H1 (cell line): ENCODE measurements at regions not wholly inside any gene's neighbourhood (a gene's known extent, or its start where the extent isn't known, plus 50 kb on each side); places are given as distances from the start of the nearest gene placed in this dataset.

Source experiments
- CTCF ChIA-PET: fragments of 300-600 bp; sonication (Branson Sonifier 250); formaldehyde crosslinking; loops from one replicate; lab custom pipeline; 2021; ENCODE audit not compliant: partially characterized antibody; lab: Charles Lee
- POLR2A ChIA-PET: fragments of 300-600 bp; sonication (Branson Sonifier 250); formaldehyde crosslinking; loops from one replicate; lab custom pipeline; 2021; ENCODE audit warnings: inconsistent platforms; ENCODE audit not compliant: partially characterized antibody; lab: Charles Lee
- DNase-seq, 2 experiments: peaks; one replicate each; pipeline versions ENCODE4 v3.0.0 to v3.0.0-alpha.2; 2010 to 2022; ENCODE audit warnings: low spot score in 2 of 2, low read depth in 1 of 2, mixed read lengths in 1 of 2
- FAIRE-seq: peaks from 2 replicates; lab custom pipeline; 2011; peaks lifted over from hg19 to GRCh38; lab: Jason Lieb, UNC
- H2AFZ ChIP-seq: 2 replicates; pipeline ENCODE4 v1.8.1; 2012; ENCODE audit warnings: low read length, inconsistent platforms
- H2AK5ac ChIP-seq: 2 replicates; pipeline ENCODE4 v1.6.1; 2013; ENCODE audit warnings: low read depth, low read length
- H2BK120ac ChIP-seq: replicated peaks from 2 replicates; pipeline ENCODE3; 2013; ENCODE audit warnings: low read depth, low read length, inconsistent platforms
- H2BK12ac ChIP-seq: 2 replicates; pipeline ENCODE4 v1.6.1; 2013; ENCODE audit warnings: low read depth, low read length
- H2BK15ac ChIP-seq: 2 replicates; pipeline ENCODE4 v1.6.1; 2013; ENCODE audit warnings: low read length
- H2BK20ac ChIP-seq: 2 replicates; pipeline ENCODE4 v1.6.1; 2013; ENCODE audit warnings: low read length
- H2BK5ac ChIP-seq: 2 replicates; pipeline ENCODE4 v1.6.1; 2013; ENCODE audit warnings: low read depth, low read length
- H3K14ac ChIP-seq: 2 replicates; pipeline ENCODE4 v1.6.1; 2013; ENCODE audit warnings: inconsistent platforms; ENCODE audit not compliant: insufficient read length
- H3K18ac ChIP-seq: 2 replicates; pipeline ENCODE4 v1.6.1; 2013; ENCODE audit warnings: low read length; ENCODE audit errors: extremely low read depth
- H3K23ac ChIP-seq: 2 replicates; pipeline ENCODE4 v1.6.1; 2013; ENCODE audit warnings: inconsistent platforms; ENCODE audit not compliant: insufficient read length
- H3K23me2 ChIP-seq: 2 replicates; pipeline ENCODE4 v1.6.1; 2013; ENCODE audit warnings: low read depth, low read length
- H3K27ac ChIP-seq: 2 replicates; pipeline ENCODE4 v1.6.1; 2011; ENCODE audit warnings: low read depth, low read length, inconsistent platforms
- H3K27me3 ChIP-seq, 4 experiments: replicated peaks in 1 of 4; 1 replicate in 1 of 4; 2 replicates in 3 of 4; pipeline versions ENCODE4 v1.6.1 to v1.8.1; 2011 to 2013; ENCODE audit warnings: low read length in 3 of 4, mild to moderate bottlenecking in 3 of 4, inconsistent platforms in 2 of 4, mixed read lengths in 2 of 4, moderate library complexity in 1 of 4; ENCODE audit not compliant: control insufficient read depth in 3 of 4, insufficient read depth in 3 of 4; ENCODE audit errors: extremely low read depth in 1 of 4
- H3K36me3 ChIP-seq, 4 experiments: 2 replicates each; pipeline versions ENCODE4 v1.6.1 to v1.8.1; 2011 to 2013; ENCODE audit warnings: mild to moderate bottlenecking in 4 of 4, low read length in 3 of 4, moderate library complexity in 2 of 4, control low read depth in 1 of 4, inconsistent platforms in 1 of 4; ENCODE audit not compliant: insufficient read depth in 4 of 4, control insufficient read depth in 2 of 4
- H3K4ac ChIP-seq: replicated peaks from 2 replicates; pipeline ENCODE3; 2013; ENCODE audit warnings: low read length, low read depth, mixed read lengths, inconsistent platforms; ENCODE audit not compliant: insufficient read length
- H3K4me1 ChIP-seq, 4 experiments: replicated peaks in 1 of 4; 1 replicate in 1 of 4; 2 replicates in 3 of 4; pipeline versions ENCODE4 v1.6.1 to v1.8.1; 2011 to 2013; ENCODE audit warnings: low read length in 3 of 4, inconsistent platforms in 2 of 4, mixed read lengths in 1 of 4; ENCODE audit not compliant: insufficient read depth in 4 of 4, control insufficient read depth in 3 of 4
- H3K4me2 ChIP-seq, 2 experiments: 2 replicates each; pipeline versions ENCODE4 v1.6.1 to v1.8.1; 2011 to 2013; ENCODE audit warnings: low read depth in 2 of 2, low read length in 2 of 2, control low read depth in 1 of 2, inconsistent platforms in 1 of 2, mild to moderate bottlenecking in 1 of 2; ENCODE audit not compliant: insufficient read depth in 1 of 2
- H3K4me3 ChIP-seq, 4 experiments: fragments of 200-600, 300-600 bp in 1 of 4; sonication (generic), shearing (Covaris generic), sonication (Bioruptor Twin) in 1 of 4; 2 replicates each; pipeline versions ENCODE4 v1.5.1 to v1.8.1; 2011 to 2016; ENCODE audit warnings: low read length in 4 of 4, low read depth in 3 of 4, control low read depth in 2 of 4, inconsistent platforms in 2 of 4, mild to moderate bottlenecking in 2 of 4, mixed read lengths in 1 of 4, moderate library complexity in 1 of 4; ENCODE audit not compliant: insufficient read depth in 2 of 4; ENCODE audit errors: extremely low read depth in 1 of 4
- H3K56ac ChIP-seq: replicated peaks from 2 replicates; pipeline ENCODE3; 2013; ENCODE audit warnings: low read depth, mild to moderate bottlenecking, mixed read lengths, low read length, inconsistent platforms; ENCODE audit not compliant: insufficient read length
- H3K79me1 ChIP-seq: 2 replicates; pipeline ENCODE4 v1.6.1; 2013; ENCODE audit warnings: low read depth, low read length, control low read depth
- H3K79me2 ChIP-seq, 2 experiments: 2 replicates each; pipeline versions ENCODE4 v1.6.1 to v1.8.1; 2012 to 2013; ENCODE audit warnings: low read length in 2 of 2, mild to moderate bottlenecking in 2 of 2, inconsistent platforms in 1 of 2; ENCODE audit not compliant: insufficient read depth in 2 of 2, control insufficient read depth in 1 of 2
- H3K9ac ChIP-seq, 4 experiments: replicated peaks in 1 of 4; 1 replicate in 1 of 4; 2 replicates in 3 of 4; pipeline versions ENCODE4 v1.6.1 to v1.8.1; 2011 to 2013; ENCODE audit warnings: low read depth in 3 of 4, low read length in 3 of 4, control low read depth in 2 of 4, mild to moderate bottlenecking in 2 of 4, moderate library complexity in 2 of 4, inconsistent platforms in 1 of 4; ENCODE audit errors: extremely low read depth in 1 of 4
- H3K9me3 ChIP-seq, 2 experiments: 2 replicates each; pipeline versions ENCODE4 v1.6.1 to v1.8.1; 2012 to 2013; ENCODE audit warnings: mild to moderate bottlenecking in 2 of 2, moderate library complexity in 2 of 2, control low read depth in 1 of 2, inconsistent platforms in 1 of 2, low read depth in 1 of 2, low read length in 1 of 2, mixed read lengths in 1 of 2; ENCODE audit not compliant: insufficient read depth in 2 of 2
- H4K20me1 ChIP-seq, 2 experiments: replicated peaks in 1 of 2; 2 replicates each; pipeline versions ENCODE3 to v1.8.1; 2011 to 2013; ENCODE audit warnings: inconsistent platforms in 2 of 2, low read length in 2 of 2, mild to moderate bottlenecking in 1 of 2; ENCODE audit not compliant: insufficient read depth in 2 of 2, control insufficient read depth in 1 of 2
- H4K5ac ChIP-seq: 2 replicates; pipeline ENCODE4 v1.6.1; 2013; ENCODE audit warnings: low read length, low read depth, mixed read lengths, inconsistent platforms; ENCODE audit not compliant: insufficient read length
- H4K8ac ChIP-seq: 2 replicates; pipeline ENCODE4 v1.8.0; 2013; ENCODE audit warnings: mild to moderate bottlenecking, moderate library complexity, low read length, inconsistent platforms; ENCODE audit not compliant: insufficient read depth; ENCODE audit errors: extremely low read depth
- H4K91ac ChIP-seq: replicated peaks from 2 replicates; pipeline ENCODE3; 2013; ENCODE audit warnings: low read length, mixed read lengths, inconsistent platforms; ENCODE audit not compliant: insufficient read length
- KDM1A ChIP-seq: fragments of 200-600, 300-600 bp; sonication (generic); IDR thresholded peaks from 2 replicates; pipeline ENCODE4 v1.7.1; 2016; ENCODE audit warnings: mild to moderate bottlenecking, low read length, borderline replicate concordance
- SP2 ChIP-seq: IDR thresholded peaks from 2 replicates; pipeline ENCODE4 v1.6.1; 2012; ENCODE audit warnings: mild to moderate bottlenecking, low read length, inconsistent platforms
- WGBS, 2 experiments: shearing (Covaris generic) in 1 of 2; methylation state at CpG; one replicate each; pipeline versions ENCODE4 v1.1.6 to v1.1.7; 2013 to 2015; ENCODE audit warnings: low lambda C conversion rate in 2 of 2, mixed read lengths in 2 of 2, inconsistent platforms in 1 of 2, low coverage in 1 of 2, missing lambda C conversion rate in 1 of 2; ENCODE audit not compliant: insufficient replicate concordance in 2 of 2, insufficient coverage in 1 of 2, insufficient read length in 1 of 2; ENCODE audit errors: extremely low coverage in 1 of 2, missing lambda C conversion rate in 1 of 2; 5-methylcytosine and 5-hydroxymethylcytosine counted together

DNA sequence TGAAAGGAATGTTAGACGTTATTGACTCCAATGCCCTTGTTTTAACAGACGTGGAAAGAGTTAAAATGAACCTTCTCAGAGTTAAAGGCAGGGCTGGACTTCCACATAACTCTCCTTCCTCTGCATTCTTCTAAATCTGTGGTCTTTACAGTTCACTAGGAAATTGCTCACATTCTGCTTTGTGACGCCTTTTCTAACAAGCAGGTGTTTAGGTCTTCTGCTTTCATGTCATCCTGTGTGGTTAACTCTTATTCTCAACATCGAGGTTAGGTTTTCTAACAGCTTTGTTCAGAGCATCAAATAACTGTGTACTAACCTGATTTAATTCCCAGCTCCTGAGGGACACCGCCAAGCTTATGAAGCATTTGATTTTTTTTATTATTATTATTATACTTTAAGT, 81.3 kb upstream of the NT5E start:
- Histone ChIP-seq H3K23me2 (no peaks in the 10 kb centered on the region), H3K9ac (no peak overlapping the region), H3K27ac (no peak overlapping the region), H3K9me3 (no peaks in the 10 kb centered on the region), H2BK5ac (no peak overlapping the region), H2BK15ac (no peak overlapping the region), H2BK20ac (no peak overlapping the region), H3K18ac (no peak overlapping the region), H3K4ac (no peak overlapping the region), H4K8ac (no peak overlapping the region), H2BK12ac (no peak overlapping the region), H3K56ac (no peak overlapping the region), H3K4me1 (no peaks in the 10 kb centered on the region), H4K20me1 (no peaks in the 10 kb centered on the region), H4K5ac (no peak overlapping the region), H3K23ac (no peak overlapping the region), H3K14ac (no peak overlapping the region), H3K79me1 (no peaks in the 10 kb centered on the region)
- POLR2A ChIA-PET, result no interaction called here
- FAIRE-seq, result no peak
- WGBS, 2 experiments, result 51% methylated on average over 5 of the region's 5 CpGs; no CpG with 5 or more reads in 1 of the 2 experiments
- TF ChIP-seq KDM1A (no peak), SP2 (no peak)
- TF ChIP-seq, all 59 proteins: peak for 0
- no peak overlapping the region for H2AK5ac ChIP-seq
- H2BK120ac ChIP-seq, result no peak overlapping the region
- no peaks in the 10 kb centered on the region for H3K79me2 ChIP-seq
- DNase-seq, result no peak
- no peak overlapping the region for H2AFZ ChIP-seq
- H3K4me2 ChIP-seq, result no peak overlapping the region
- H3K4me3 ChIP-seq, result no peak overlapping the region
- CTCF ChIA-PET, result no interaction called here
- H3K27me3 ChIP-seq, result no peaks in the 10 kb centered on the region
- H3K36me3 ChIP-seq, result no peaks in the 10 kb centered on the region
- no peak overlapping the region for H4K91ac ChIP-seq
